ENCODE measurements at regions not wholly inside any gene's neighbourhood (a gene's known extent, or its start where the extent isn't known, plus 50 kb on each side); places are given as distances from the start of the nearest gene placed in this dataset.

- no peak for TF ChIP-seq POLR2AphosphoS5 (IDR thresholded peaks at IDR 0.05; ENCODE audit: low read depth, low read length)
- no peak for TF ChIP-seq TAF1 (IDR thresholded peaks at IDR 0.05; ENCODE audit: low read depth, low read length)
- no peak for TF ChIP-seq POLR2A (IDR thresholded peaks at IDR 0.05; ENCODE audit: low read depth, low read length)
These were observed 85.0 kb upstream of the AK4 start for GRCh38 chr1:65063025-65063424.
